ENCODE measurements at regions not wholly inside any gene's neighbourhood (a gene's known extent, or its start where the extent isn't known, plus 50 kb on each side); places are given as distances from the start of the nearest gene placed in this dataset.

DNA sequence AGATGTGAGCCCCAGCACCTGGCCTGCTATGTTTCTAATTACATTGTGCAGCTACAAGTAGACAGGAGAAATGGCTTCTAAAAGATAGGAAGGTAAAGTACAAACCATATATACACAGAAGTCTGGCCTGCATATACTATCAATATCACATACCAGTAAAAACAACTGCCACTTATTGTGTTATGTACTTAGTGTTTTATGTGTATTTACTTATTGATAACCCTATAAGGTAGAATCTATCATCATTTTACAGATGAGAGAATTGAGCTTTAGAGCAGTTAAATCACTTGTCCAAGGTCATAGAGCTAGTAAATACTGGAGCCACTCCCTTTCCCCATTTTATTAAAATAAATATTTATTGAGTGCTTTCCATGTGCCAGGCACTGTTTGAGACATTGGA is 102.4 kb upstream of the PRDM1 start:
- no peaks in the 10 kb centered on the region for H3K36me3 ChIP-seq (replicated peaks in 1 of 2; ENCODE audit: control insufficient read depth in 1 of 2, insufficient read depth in 2 of 2, low read length in 1 of 2)
- H4K20me1 ChIP-seq (ENCODE audit: insufficient read depth): no peaks in the 10 kb centered on the region
- H3K9ac ChIP-seq: no peak overlapping the region
- peaks cover 4% of the 10 kb centered on the region for H3F3A ChIP-seq (replicated peaks; ENCODE audit: insufficient read depth)
- no peaks in the 10 kb centered on the region for H3K9me3 ChIP-seq
- no peaks in the 10 kb centered on the region for H3K27me3 ChIP-seq (ENCODE audit: insufficient read depth)
- no peak overlapping the region for H2AFZ ChIP-seq (ENCODE audit: low read depth)
- POLR2A ChIA-PET: no interaction called here
- H3K79me2 ChIP-seq (ENCODE audit: insufficient read depth): no peaks in the 10 kb centered on the region
- H3K27ac ChIP-seq (ENCODE audit: low read depth in 2 of 2, low read length in 1 of 2): no peak overlapping the region
- DNase-seq: no peak
- H3K9me2 ChIP-seq: no peaks in the 10 kb centered on the region
- H3K4me3 ChIP-seq (ENCODE audit: low read depth in 2 of 2, low read length in 1 of 2): no peak overlapping the region
- peaks cover 0 to 6% of the 10 kb centered on the region in 2 experiments; a peak in 1 of 4 replicates for H3K4me1 ChIP-seq (ENCODE audit: control insufficient read depth in 1 of 2, insufficient read depth in 2 of 2, low read depth in 1 of 2, low read length in 1 of 2)
- H3K4me2 ChIP-seq: no peak overlapping the region
- TF ChIP-seq MXI1 (IDR thresholded peaks at IDR 0.05; ENCODE audit: low read depth, low read length): no peak
- TF ChIP-seq, protein P1, sequence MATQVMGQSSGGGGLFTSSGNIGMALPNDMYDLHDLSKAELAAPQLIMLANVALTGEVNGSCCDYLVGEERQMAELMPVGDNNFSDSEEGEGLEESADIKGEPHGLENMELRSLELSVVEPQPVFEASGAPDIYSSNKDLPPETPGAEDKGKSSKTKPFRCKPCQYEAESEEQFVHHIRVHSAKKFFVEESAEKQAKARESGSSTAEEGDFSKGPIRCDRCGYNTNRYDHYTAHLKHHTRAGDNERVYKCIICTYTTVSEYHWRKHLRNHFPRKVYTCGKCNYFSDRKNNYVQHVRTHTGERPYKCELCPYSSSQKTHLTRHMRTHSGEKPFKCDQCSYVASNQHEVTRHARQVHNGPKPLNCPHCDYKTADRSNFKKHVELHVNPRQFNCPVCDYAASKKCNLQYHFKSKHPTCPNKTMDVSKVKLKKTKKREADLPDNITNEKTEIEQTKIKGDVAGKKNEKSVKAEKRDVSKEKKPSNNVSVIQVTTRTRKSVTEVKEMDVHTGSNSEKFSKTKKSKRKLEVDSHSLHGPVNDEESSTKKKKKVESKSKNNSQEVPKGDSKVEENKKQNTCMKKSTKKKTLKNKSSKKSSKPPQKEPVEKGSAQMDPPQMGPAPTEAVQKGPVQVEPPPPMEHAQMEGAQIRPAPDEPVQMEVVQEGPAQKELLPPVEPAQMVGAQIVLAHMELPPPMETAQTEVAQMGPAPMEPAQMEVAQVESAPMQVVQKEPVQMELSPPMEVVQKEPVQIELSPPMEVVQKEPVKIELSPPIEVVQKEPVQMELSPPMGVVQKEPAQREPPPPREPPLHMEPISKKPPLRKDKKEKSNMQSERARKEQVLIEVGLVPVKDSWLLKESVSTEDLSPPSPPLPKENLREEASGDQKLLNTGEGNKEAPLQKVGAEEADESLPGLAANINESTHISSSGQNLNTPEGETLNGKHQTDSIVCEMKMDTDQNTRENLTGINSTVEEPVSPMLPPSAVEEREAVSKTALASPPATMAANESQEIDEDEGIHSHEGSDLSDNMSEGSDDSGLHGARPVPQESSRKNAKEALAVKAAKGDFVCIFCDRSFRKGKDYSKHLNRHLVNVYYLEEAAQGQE (IDR thresholded peaks at IDR 0.05; ENCODE audit: low read depth, low read length): no peak
- TF ChIP-seq MEF2A (IDR thresholded peaks at IDR 0.05; ENCODE audit: borderline replicate concordance, low read depth): no peak
- no peak for TF ChIP-seq USF2 (IDR thresholded peaks at IDR 0.05; ENCODE audit: borderline replicate concordance, low read depth, low read length)
- TF ChIP-seq, protein P2, sequence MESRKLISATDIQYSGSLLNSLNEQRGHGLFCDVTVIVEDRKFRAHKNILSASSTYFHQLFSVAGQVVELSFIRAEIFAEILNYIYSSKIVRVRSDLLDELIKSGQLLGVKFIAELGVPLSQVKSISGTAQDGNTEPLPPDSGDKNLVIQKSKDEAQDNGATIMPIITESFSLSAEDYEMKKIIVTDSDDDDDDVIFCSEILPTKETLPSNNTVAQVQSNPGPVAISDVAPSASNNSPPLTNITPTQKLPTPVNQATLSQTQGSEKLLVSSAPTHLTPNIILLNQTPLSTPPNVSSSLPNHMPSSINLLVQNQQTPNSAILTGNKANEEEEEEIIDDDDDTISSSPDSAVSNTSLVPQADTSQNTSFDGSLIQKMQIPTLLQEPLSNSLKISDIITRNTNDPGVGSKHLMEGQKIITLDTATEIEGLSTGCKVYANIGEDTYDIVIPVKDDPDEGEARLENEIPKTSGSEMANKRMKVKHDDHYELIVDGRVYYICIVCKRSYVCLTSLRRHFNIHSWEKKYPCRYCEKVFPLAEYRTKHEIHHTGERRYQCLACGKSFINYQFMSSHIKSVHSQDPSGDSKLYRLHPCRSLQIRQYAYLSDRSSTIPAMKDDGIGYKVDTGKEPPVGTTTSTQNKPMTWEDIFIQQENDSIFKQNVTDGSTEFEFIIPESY (IDR thresholded peaks at IDR 0.05; ENCODE audit: borderline replicate concordance, low read depth): no peak
- TF ChIP-seq, protein P3, sequence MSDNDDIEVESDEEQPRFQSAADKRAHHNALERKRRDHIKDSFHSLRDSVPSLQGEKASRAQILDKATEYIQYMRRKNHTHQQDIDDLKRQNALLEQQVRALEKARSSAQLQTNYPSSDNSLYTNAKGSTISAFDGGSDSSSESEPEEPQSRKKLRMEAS (IDR thresholded peaks at IDR 0.05; ENCODE audit: low read depth): no peak
- no peak for TF ChIP-seq EZH2phosphoT487 (IDR thresholded peaks at IDR 0.05; ENCODE audit: borderline replicate concordance, low read depth)
- TF ChIP-seq FOSL2 (IDR thresholded peaks at IDR 0.05; ENCODE audit: borderline replicate concordance, low read depth): no peak
- TF ChIP-seq SIN3A (IDR thresholded peaks at IDR 0.05; ENCODE audit: borderline replicate concordance, low read depth, low read length): no peak
- no peak for TF ChIP-seq CHD2 (IDR thresholded peaks at IDR 0.05; ENCODE audit: low read length, partially characterized antibody)
- TF ChIP-seq RFX5 (IDR thresholded peaks at IDR 0.05; ENCODE audit: low read length): no peak
- TF ChIP-seq POLR2AphosphoS5 (IDR thresholded peaks at IDR 0.05; ENCODE audit: low read depth, low read length): no peak
- TF ChIP-seq GABPA (IDR thresholded peaks at IDR 0.05; ENCODE audit: low read depth): no peak
- TF ChIP-seq FOXJ3 (CRISPR knock-in tag; IDR thresholded peaks at IDR 0.05): no peak
- TF ChIP-seq JUND (IDR thresholded peaks at IDR 0.05): no peak
- no peak for TF ChIP-seq EP300 (IDR thresholded peaks at IDR 0.05; ENCODE audit: borderline replicate concordance in 1 of 2, low read depth in 1 of 2, low read length in 1 of 2)
- TF ChIP-seq TCF12 (IDR thresholded peaks at IDR 0.05): no peak
- no peak for TF ChIP-seq RXRA (IDR thresholded peaks at IDR 0.05; ENCODE audit: borderline replicate concordance, low read depth)
- CTCF ChIA-PET: no interaction called here
